Right renal pelvis (tissue), 4 donors: ENCODE measurements at regions not wholly inside any gene's neighbourhood (a gene's known extent, or its start where the extent isn't known, plus 50 kb on each side); places are given as distances from the start of the nearest gene placed in this dataset.

Experiments used
- DNase-seq, 4 donors: peaks; one replicate each; pipeline ENCODE4 v3.0.0-alpha.2; 2013; ENCODE audit warnings: low read depth in 4 of 4, low spot score in 3 of 4, missing footprints in 1 of 4

GRCh38 chr6:148221196-148221979 lies 121.2 kb upstream of the SASH1 start:
- no peak for DNase-seq

GRCh38 chr6:148222376-148222775 lies 120.3 kb upstream of the SASH1 start:
- DNase-seq, result no peak

GRCh38 chr6:148222846-148223245 lies 119.8 kb upstream of the SASH1 start:
- DNase-seq, result no peak

- DNase-seq, result no peak
These were observed 119.2 kb upstream of the SASH1 start for GRCh38 chr6:148223424-148223842.

GRCh38 chr6:148225871-148226270 lies 116.8 kb upstream of the SASH1 start:
- DNase-seq, result no peak

GRCh38 chr6:148226284-148226683 lies 116.4 kb upstream of the SASH1 start:
- no peak for DNase-seq

- no peak for DNase-seq
These were observed 111.1 kb upstream of the SASH1 start for GRCh38 chr6:148231572-148231971.

GRCh38 chr6:148235446-148235845 lies 107.2 kb upstream of the SASH1 start:
- DNase-seq, result no peak

- DNase-seq, result no peak
These were observed 103.9 kb upstream of the SASH1 start for GRCh38 chr6:148238713-148239112.

- DNase-seq, result no peak
These were observed 103.4 kb upstream of the SASH1 start for GRCh38 chr6:148239215-148239614.

GRCh38 chr6:148239801-148240460 lies 102.7 kb upstream of the SASH1 start:
- DNase-seq, result no peak

GRCh38 chr6:148240461-148240840 lies 102.2 kb upstream of the SASH1 start:
- no peak for DNase-seq

GRCh38 chr6:148240861-148241477 lies 101.7 kb upstream of the SASH1 start:
- DNase-seq, result no peak

GRCh38 chr6:148242180-148242579 lies 100.5 kb upstream of the SASH1 start:
- no peak for DNase-seq

GRCh38 chr6:148244217-148244935 lies 98.3 kb upstream of the SASH1 start:
- DNase-seq, result peak in 2 of 4 donors; percentile 21 to 26

- no peak for DNase-seq
These were observed 95.1 kb upstream of the SASH1 start for GRCh38 chr6:148247386-148248063.

GRCh38 chr6:148249160-148249559 lies 93.5 kb upstream of the SASH1 start:
- DNase-seq, result no peak

- DNase-seq, result no peak
These were observed 92.8 kb upstream of the SASH1 start for GRCh38 chr6:148249679-148250375.

GRCh38 chr6:148250975-148251685 lies 91.5 kb upstream of the SASH1 start:
- no peak for DNase-seq
